WTC11 (cell line): ENCODE measurements at regions not wholly inside any gene's neighbourhood (a gene's known extent, or its start where the extent isn't known, plus 50 kb on each side); places are given as distances from the start of the nearest gene placed in this dataset.

ENCODE experiments used
- ATAC-seq: fragments of 200-7000 bp; cut with Tn5 transposase; 2 replicates; pipeline ENCODE4 v1.10.0; 2021; ENCODE audit warnings: mild to moderate bottlenecking, moderate library complexity
- CTCF ChIA-PET: fragments of 300-600 bp; sonication (Branson Sonifier 250); formaldehyde crosslinking; loops from one replicate; lab custom pipeline; 2021; ENCODE audit warnings: antibody characterized with exemption; lab: Charles Lee
- POLR2A ChIA-PET: fragments of 350-600 bp; sonication (Branson Sonifier 250); formaldehyde crosslinking; loops from one replicate; lab custom pipeline; 2021; ENCODE audit warnings: antibody characterized with exemption; lab: Charles Lee
- DNase-seq: peaks from one replicate; pipeline ENCODE4 v3.0.0; 2021; ENCODE audit warnings: low spot score
- H3K27ac Mint-ChIP-seq: 2 replicates; pipeline ENCODE4 v1.8.0; 2021; ENCODE audit warnings: mixed read lengths
- H3K27me3 Mint-ChIP-seq: 2 replicates; pipeline ENCODE4 v1.8.0; 2021; ENCODE audit warnings: low read depth, mild to moderate bottlenecking, moderate library complexity, mixed read lengths
- H3K36me3 Mint-ChIP-seq: 2 replicates; pipeline ENCODE4 v1.8.0; 2021; ENCODE audit warnings: mixed read lengths
- H3K4me1 Mint-ChIP-seq: 2 replicates; pipeline ENCODE4 v1.8.0; 2022; ENCODE audit warnings: mixed read lengths
- H3K4me3 Mint-ChIP-seq: 2 replicates; pipeline ENCODE4 v1.8.0; 2021; ENCODE audit warnings: mild to moderate bottlenecking, moderate library complexity, mixed read lengths
- H3K9me3 Mint-ChIP-seq: 2 replicates; pipeline ENCODE4 v1.8.0; 2021; ENCODE audit warnings: mixed read lengths
- ESRRA ChIP-seq: sonication (generic); formaldehyde crosslinking; IDR thresholded peaks from 2 replicates; pipeline ENCODE4 v1.8.1; 2022; ENCODE audit warnings: mild to moderate bottlenecking, missing genetic modification reagents, borderline replicate concordance
- ETV6 ChIP-seq: sonication (generic); formaldehyde crosslinking; IDR thresholded peaks from 2 replicates; pipeline ENCODE4 v1.8.1; 2022; ENCODE audit warnings: mild to moderate bottlenecking, missing genetic modification reagents
- FOXP1 ChIP-seq: sonication (generic); formaldehyde crosslinking; IDR thresholded peaks from 2 replicates; pipeline ENCODE4 v1.8.0; 2022; ENCODE audit warnings: missing genetic modification reagents, mild to moderate bottlenecking, moderate library complexity, borderline replicate concordance
- GTF2I ChIP-seq: fragments of 250-450 bp; sonication (Bioruptor Pico); conservative IDR thresholded peaks from 2 replicates; pipeline ENCODE4 v1.4.0; 2021; ENCODE audit warnings: mild to moderate bottlenecking
- KAT7 ChIP-seq: sonication (generic); formaldehyde crosslinking; IDR thresholded peaks from 2 replicates; pipeline ENCODE4 v1.8.1; 2023; ENCODE audit warnings: missing genetic modification reagents, mild to moderate bottlenecking, borderline replicate concordance
- NFE2L1 ChIP-seq: sonication (generic); formaldehyde crosslinking; IDR thresholded peaks from 2 replicates; pipeline ENCODE4 v1.8.1; 2023; ENCODE audit warnings: missing genetic modification reagents
- RORB ChIP-seq: fragments of 250-450 bp; sonication (Bioruptor Pico); IDR thresholded peaks from 2 replicates; pipeline ENCODE4 v1.9.0; 2021; ENCODE audit warnings: mild to moderate bottlenecking
- TEAD1 ChIP-seq: sonication (generic); formaldehyde crosslinking; IDR thresholded peaks from 2 replicates; pipeline ENCODE4 v1.8.0; 2022; ENCODE audit warnings: mild to moderate bottlenecking, missing genetic modification reagents
- ZNF263 ChIP-seq: sonication (generic); formaldehyde crosslinking; IDR thresholded peaks from 2 replicates; pipeline ENCODE4 v1.8.1; 2022; ENCODE audit warnings: low read depth, mild to moderate bottlenecking, moderate library complexity, missing genetic modification reagents
- ZNF416 ChIP-seq: fragments of 250-450 bp; sonication (Bioruptor Pico); IDR thresholded peaks from 2 replicates; pipeline ENCODE4 v1.9.0; 2021; ENCODE audit warnings: mild to moderate bottlenecking, inconsistent platforms
- ZNF671 ChIP-seq: fragments of 250-450 bp; sonication (Bioruptor Pico); IDR thresholded peaks from 2 replicates; pipeline ENCODE4 v1.8.0; 2021; ENCODE audit warnings: mild to moderate bottlenecking
- TF ChIP-seq, protein P1 (sequence below): sonication (generic); formaldehyde crosslinking; IDR thresholded peaks from 2 replicates; pipeline ENCODE4 v1.8.1; 2023; ENCODE audit warnings: mild to moderate bottlenecking, missing genetic modification reagents
- TF ChIP-seq, protein P2 (sequence below): sonication (generic); formaldehyde crosslinking; IDR thresholded peaks from 2 replicates; pipeline ENCODE4 v1.8.0; 2023; ENCODE audit warnings: missing genetic modification reagents, mild to moderate bottlenecking, borderline replicate concordance
- TF ChIP-seq, protein P3 (sequence below): fragments of 250-450 bp; sonication (Bioruptor Pico); IDR thresholded peaks from 2 replicates; pipeline ENCODE4 v1.9.0; 2021; ENCODE audit warnings: mild to moderate bottlenecking
- TF ChIP-seq, protein P4 (sequence below): sonication (generic); formaldehyde crosslinking; IDR thresholded peaks from 2 replicates; pipeline ENCODE4 v1.8.1; 2022; ENCODE audit warnings: missing genetic modification reagents, borderline replicate concordance
- TF ChIP-seq, protein P5 (sequence below): fragments of 250-450 bp; sonication (Bioruptor Pico); IDR thresholded peaks from 2 replicates; pipeline ENCODE4 v1.9.0; 2021; ENCODE audit warnings: moderate library complexity, mild to moderate bottlenecking, inconsistent platforms, borderline replicate concordance
- TF ChIP-seq, protein P6 (sequence below): sonication (generic); formaldehyde crosslinking; IDR thresholded peaks from 2 replicates; pipeline ENCODE4 v1.8.1; 2022; ENCODE audit warnings: mild to moderate bottlenecking, moderate library complexity, missing genetic modification reagents

DNA sequence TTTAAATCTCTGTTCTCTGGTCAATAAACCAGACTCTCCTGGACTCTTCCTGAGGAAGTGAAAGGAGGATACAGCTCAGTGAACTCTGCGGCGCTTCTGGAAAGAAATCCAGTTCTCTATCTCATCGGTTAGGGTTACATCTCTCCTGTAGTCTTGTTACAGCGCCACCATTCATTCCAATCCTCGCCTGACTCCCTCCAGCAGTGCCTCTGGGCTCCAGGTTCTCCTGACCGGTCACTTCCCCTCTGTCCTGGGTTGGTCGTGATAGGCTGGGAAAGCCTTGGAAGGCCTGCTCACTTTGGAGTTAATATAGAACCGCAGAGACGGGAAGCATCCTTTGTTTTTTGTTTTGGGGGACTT is 97.0 kb upstream of the STOX2 start (continued):
- TF ChIP-seq, protein P1, sequence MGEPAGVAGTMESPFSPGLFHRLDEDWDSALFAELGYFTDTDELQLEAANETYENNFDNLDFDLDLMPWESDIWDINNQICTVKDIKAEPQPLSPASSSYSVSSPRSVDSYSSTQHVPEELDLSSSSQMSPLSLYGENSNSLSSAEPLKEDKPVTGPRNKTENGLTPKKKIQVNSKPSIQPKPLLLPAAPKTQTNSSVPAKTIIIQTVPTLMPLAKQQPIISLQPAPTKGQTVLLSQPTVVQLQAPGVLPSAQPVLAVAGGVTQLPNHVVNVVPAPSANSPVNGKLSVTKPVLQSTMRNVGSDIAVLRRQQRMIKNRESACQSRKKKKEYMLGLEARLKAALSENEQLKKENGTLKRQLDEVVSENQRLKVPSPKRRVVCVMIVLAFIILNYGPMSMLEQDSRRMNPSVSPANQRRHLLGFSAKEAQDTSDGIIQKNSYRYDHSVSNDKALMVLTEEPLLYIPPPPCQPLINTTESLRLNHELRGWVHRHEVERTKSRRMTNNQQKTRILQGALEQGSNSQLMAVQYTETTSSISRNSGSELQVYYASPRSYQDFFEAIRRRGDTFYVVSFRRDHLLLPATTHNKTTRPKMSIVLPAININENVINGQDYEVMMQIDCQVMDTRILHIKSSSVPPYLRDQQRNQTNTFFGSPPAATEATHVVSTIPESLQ (CRISPR knock-in tag) = no peak

DNA sequence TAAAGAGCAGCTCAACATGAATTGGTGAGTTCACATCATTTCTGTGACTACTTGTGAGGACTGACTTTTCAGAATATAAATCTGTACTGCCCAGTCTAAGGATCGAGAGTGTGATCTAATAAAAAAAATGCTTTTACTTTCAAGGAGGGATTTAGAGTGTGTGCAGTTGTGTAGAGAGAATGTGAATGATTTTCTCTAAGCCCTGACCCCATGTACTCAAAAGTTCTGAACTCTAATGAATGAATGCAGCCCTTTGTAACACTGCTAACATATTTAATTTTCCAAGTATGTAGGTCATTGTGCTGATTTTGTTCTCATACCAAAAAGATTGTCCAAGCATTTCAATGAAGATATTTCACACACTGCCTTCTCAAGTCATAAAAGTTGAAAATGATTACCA is 92.5 kb upstream of the STOX2 start:
- H3K4me1 Mint-ChIP-seq = peaks cover 8% of the 10 kb centered on the region
- TF ChIP-seq GTF2I (CRISPR knock-in tag) (no peak), KAT7 (CRISPR knock-in tag) (no peak), ETV6 (no peak), ZNF416 (CRISPR knock-in tag) (no peak), ESRRA (CRISPR knock-in tag) (no peak), ZNF263 (CRISPR knock-in tag) (no peak), RORB (CRISPR knock-in tag) (no peak), ZNF671 (CRISPR knock-in tag) (no peak), NFE2L1 (CRISPR knock-in tag) (no peak), TEAD1 (CRISPR knock-in tag) (no peak), FOXP1 (CRISPR knock-in tag) (no peak)
- TF ChIP-seq, protein P2, sequence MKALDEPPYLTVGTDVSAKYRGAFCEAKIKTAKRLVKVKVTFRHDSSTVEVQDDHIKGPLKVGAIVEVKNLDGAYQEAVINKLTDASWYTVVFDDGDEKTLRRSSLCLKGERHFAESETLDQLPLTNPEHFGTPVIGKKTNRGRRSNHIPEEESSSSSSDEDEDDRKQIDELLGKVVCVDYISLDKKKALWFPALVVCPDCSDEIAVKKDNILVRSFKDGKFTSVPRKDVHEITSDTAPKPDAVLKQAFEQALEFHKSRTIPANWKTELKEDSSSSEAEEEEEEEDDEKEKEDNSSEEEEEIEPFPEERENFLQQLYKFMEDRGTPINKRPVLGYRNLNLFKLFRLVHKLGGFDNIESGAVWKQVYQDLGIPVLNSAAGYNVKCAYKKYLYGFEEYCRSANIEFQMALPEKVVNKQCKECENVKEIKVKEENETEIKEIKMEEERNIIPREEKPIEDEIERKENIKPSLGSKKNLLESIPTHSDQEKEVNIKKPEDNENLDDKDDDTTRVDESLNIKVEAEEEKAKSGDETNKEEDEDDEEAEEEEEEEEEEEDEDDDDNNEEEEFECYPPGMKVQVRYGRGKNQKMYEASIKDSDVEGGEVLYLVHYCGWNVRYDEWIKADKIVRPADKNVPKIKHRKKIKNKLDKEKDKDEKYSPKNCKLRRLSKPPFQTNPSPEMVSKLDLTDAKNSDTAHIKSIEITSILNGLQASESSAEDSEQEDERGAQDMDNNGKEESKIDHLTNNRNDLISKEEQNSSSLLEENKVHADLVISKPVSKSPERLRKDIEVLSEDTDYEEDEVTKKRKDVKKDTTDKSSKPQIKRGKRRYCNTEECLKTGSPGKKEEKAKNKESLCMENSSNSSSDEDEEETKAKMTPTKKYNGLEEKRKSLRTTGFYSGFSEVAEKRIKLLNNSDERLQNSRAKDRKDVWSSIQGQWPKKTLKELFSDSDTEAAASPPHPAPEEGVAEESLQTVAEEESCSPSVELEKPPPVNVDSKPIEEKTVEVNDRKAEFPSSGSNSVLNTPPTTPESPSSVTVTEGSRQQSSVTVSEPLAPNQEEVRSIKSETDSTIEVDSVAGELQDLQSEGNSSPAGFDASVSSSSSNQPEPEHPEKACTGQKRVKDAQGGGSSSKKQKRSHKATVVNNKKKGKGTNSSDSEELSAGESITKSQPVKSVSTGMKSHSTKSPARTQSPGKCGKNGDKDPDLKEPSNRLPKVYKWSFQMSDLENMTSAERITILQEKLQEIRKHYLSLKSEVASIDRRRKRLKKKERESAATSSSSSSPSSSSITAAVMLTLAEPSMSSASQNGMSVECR = no peak
- TF ChIP-seq, protein P3, sequence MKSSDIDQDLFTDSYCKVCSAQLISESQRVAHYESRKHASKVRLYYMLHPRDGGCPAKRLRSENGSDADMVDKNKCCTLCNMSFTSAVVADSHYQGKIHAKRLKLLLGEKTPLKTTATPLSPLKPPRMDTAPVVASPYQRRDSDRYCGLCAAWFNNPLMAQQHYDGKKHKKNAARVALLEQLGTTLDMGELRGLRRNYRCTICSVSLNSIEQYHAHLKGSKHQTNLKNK (CRISPR knock-in tag) = no peak
- TF ChIP-seq, protein P4, sequence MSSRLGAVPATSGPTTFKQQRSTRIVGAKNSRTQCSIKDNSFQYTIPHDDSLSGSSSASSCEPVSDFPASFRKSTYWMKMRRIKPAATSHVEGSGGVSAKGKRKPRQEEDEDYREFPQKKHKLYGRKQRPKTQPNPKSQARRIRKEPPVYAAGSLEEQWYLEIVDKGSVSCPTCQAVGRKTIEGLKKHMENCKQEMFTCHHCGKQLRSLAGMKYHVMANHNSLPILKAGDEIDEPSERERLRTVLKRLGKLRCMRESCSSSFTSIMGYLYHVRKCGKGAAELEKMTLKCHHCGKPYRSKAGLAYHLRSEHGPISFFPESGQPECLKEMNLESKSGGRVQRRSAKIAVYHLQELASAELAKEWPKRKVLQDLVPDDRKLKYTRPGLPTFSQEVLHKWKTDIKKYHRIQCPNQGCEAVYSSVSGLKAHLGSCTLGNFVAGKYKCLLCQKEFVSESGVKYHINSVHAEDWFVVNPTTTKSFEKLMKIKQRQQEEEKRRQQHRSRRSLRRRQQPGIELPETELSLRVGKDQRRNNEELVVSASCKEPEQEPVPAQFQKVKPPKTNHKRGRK (CRISPR knock-in tag) = no peak
- TF ChIP-seq, protein P5, sequence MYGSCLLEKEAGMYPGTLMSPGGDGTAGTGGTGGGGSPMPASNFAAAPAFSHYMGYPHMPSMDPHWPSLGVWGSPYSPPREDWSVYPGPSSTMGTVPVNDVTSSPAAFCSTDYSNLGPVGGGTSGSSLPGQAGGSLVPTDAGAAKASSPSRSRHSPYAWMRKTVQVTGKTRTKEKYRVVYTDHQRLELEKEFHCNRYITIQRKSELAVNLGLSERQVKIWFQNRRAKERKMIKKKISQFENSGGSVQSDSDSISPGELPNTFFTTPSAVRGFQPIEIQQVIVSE (CRISPR knock-in tag) = no peak
- TF ChIP-seq, protein P6, sequence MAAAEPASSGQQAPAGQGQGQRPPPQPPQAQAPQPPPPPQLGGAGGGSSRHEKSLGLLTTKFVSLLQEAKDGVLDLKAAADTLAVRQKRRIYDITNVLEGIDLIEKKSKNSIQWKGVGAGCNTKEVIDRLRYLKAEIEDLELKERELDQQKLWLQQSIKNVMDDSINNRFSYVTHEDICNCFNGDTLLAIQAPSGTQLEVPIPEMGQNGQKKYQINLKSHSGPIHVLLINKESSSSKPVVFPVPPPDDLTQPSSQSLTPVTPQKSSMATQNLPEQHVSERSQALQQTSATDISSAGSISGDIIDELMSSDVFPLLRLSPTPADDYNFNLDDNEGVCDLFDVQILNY = no peak
- peaks cover 5% of the 10 kb centered on the region; the same call in 1 of the 2 replicates for H3K36me3 Mint-ChIP-seq
- CTCF ChIA-PET = no interaction called here
- H3K27me3 Mint-ChIP-seq = no peaks in the 10 kb centered on the region
- no peak for ATAC-seq
- no peak for DNase-seq
- POLR2A ChIA-PET = no interaction called here
- H3K9me3 Mint-ChIP-seq = peaks cover 21% of the 10 kb centered on the region
- no peak overlapping the region for H3K4me3 Mint-ChIP-seq
- H3K27ac Mint-ChIP-seq = no peak overlapping the region
